GM12892 (cell line): ENCODE measurements at regions not wholly inside any gene's neighbourhood (a gene's known extent, or its start where the extent isn't known, plus 50 kb on each side); places are given as distances from the start of the nearest gene placed in this dataset.

Experiments used
- POLR2A ChIP-seq: IDR thresholded peaks from 2 replicates; pipeline ENCODE4 v1.6.1; 2011; ENCODE audit warnings: low read depth, low read length, control low read depth
- TAF1 ChIP-seq: IDR thresholded peaks from 2 replicates; pipeline ENCODE4 v1.6.1; 2011; ENCODE audit warnings: low read depth, mild to moderate bottlenecking, control low read depth, low read length, borderline replicate concordance

- TF ChIP-seq TAF1: no peak
- peak; percentile 14; the same call in 1 of the 2 replicates for TF ChIP-seq POLR2A
Observed at GRCh38 chr14:22510527-22511110, 78.4 kb downstream of the DAD1 start.
